HG02884 (cell line): ENCODE measurements at regions not wholly inside any gene's neighbourhood (a gene's known extent, or its start where the extent isn't known, plus 50 kb on each side); places are given as distances from the start of the nearest gene placed in this dataset.

Experiments used
- ATAC-seq: cut with Tn5 transposase; IDR thresholded peaks from one replicate; pipeline ENCODE4 v1.9.1; 2021; ENCODE audit warnings: mild to moderate bottlenecking, moderate library complexity; ENCODE audit not compliant: unreplicated experiment

DNA sequence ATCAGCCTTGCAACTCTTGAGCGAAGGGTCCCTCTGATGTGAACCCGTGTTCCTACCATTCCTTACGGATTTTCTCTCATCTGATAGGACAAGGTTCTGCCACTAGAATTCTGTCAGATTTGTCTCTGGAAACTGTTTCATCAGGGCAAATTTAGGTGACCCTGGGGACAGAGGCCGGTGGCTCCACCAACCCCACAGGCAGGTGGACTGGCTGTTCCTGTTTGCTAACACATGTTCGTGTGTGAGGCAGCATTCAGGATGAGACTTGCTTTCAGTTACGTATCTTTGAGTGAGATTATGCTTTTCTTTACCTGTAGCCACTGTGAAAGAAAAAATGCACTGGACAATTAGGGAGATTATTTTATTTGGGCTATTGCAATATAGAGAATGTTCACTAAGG is 449.9 kb downstream of the INHBA start:
- no peak for ATAC-seq

DNA sequence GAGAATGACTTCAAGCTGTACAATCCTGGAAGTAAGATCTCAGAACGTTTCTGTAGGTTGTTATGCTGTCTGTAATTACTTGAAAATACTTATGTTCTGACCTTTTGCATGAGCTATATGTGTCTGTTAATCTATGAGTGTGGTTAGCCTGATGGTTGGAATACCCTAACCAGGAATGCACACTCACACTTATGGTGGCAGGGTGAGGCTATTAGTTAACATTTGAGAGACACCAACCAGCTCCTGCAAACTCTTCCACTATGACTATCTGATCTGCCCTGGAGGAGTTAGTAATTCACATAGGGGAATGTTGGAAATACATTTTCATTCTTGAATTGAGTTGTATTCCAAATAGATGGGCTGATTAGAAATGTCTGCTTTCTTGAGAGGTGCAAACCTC is 450.3 kb downstream of the INHBA start:
- no peak for ATAC-seq

DNA sequence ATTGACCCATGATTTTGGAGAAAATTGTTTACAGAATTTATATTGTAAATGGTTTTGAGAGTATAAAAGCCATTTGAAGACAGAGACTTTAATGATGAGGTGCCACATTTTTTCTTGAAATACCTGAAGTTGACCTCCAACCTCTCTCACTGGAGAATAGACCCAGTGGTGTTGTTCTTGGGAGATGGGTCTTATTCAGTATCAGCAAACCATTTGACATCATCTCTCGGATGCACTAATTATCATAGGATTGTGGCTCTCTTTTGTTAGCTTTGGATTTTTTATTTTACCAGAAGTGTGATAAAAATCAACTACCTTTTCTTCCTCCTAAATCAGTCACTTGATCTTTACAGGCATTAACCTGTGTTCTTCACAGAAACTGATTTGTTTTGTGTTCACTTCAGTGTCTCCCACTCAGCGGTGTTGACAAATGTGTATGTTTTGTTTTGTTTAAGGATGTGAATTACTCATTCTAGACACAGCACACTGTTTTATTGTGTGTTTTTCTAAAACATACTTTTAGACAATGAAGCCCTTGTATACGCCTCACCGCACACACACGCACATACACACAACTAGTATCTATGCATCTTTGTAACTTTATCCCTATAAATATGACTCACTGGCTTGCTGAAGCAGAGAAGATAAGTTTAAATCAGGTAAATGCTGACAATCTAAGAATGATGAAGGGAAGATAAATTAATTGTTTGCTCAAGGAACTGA is 455.6 kb downstream of the INHBA start:
- no peak for ATAC-seq

GRCh38 chr7:41245916-41246315 is 457.0 kb downstream of the INHBA start:
- ATAC-seq: no peak

DNA sequence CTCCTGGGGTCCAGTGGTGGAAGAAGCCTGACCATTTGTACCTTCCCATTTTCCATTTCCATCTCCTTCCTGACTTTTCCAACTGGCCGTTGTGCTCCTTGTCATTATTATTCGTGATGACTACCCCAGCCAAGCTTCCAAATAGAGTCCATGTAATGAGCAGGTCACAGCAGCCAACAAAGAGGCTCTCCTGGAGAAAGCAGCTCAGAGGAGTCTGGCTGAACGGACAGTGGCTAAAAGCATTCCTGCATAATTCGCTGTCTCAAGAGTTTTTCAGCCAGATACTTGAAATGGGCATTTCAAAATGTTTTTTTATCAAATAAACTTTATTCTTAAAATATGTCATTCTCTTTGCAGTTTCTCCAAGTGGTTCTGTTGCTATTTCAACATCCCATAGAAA is 458.6 kb downstream of the INHBA start:
- ATAC-seq: no peak

GRCh38 chr7:41241641-41242040 is 461.2 kb downstream of the INHBA start:
- no peak for ATAC-seq

- ATAC-seq: no peak
These were observed 463.3 kb downstream of the INHBA start for GRCh38 chr7:41239596-41239995.

DNA sequence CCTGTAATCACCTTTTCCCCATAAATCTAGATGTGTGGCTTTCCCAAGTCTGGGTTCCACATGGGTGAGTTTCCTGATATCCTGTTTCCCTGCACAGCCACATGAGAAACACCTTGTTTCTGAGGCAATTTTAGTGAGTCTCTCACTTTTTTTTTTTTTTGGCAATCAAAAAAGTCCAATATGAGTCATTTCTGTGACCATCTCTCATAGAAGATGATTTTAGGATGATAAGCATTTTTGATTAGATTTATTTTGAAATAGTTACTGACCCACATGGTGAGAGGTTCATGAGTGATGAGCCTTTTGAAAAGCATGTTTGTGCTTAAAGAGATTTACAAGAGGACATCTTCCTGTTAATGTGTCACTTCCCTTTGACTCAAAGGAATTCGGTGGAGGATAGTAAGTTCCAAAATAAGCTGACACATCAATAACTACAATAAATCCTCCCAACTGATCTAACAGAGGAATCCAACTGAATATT is 464.0 kb downstream of the INHBA start:
- ATAC-seq: no peak

GRCh38 chr7:41237956-41238355 is 464.9 kb downstream of the INHBA start:
- ATAC-seq: no peak

GRCh38 chr7:41232086-41232485 is 470.8 kb downstream of the INHBA start:
- ATAC-seq: no peak

DNA sequence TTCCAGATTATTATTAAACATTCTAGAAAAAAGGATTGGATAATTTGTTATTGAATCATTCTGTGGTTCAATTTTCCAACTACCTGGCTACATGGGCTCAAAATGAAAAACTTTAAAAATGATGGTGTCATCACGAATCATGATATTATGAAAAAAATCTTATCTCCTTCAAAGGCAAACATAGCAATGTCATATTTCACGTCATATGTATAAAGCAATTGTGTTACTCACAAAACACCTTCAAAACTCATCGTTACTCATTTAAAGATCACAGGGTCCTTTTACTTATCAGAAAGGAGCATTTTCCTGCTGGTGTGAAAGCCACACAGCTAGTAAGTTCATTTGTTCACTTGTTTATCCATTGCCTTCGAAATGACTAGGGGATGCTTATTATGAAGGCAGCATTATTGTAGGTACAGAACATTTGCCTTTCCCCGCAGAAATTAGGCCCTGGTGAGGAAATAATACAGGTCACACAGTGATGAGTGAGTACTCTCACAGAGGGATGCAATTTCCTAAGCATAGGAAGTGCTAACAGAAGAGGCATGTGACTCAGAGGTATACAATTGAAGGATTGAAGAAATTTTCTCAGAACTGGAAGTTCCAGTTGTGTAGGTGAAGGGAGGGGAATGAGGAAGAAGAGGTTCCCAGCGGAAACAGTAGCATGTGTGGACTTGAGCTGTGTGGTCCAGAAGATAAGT is 478.7 kb downstream of the INHBA start:
- no peak for ATAC-seq

DNA sequence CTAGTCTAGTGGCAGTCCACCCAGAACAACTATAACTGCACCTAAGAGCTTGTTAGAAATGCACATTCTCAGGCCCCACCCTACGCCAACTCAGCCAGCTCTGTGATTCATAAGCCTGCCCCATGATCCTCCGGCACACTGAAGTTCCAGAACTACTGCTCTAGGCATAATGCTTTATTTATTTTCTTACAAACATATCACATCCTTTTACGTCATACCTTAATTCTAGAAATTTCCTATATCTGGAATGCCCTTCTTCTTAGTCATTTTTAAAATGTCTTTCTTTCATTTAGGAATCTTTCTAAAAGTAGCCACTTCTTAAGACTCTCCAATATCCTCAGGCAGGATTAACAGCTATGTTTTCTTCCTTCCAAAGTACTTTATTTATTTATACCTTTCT is 480.1 kb downstream of the INHBA start:
- no peak for ATAC-seq

- no peak for ATAC-seq
These were observed 482.6 kb downstream of the INHBA start for GRCh38 chr7:41220266-41220665.

- ATAC-seq: no peak
These were observed 483.6 kb downstream of the INHBA start for GRCh38 chr7:41219276-41219675.

GRCh38 chr7:41217306-41217705 is 485.6 kb downstream of the INHBA start:
- no peak for ATAC-seq

GRCh38 chr7:41207141-41207540 is 495.7 kb downstream of the INHBA start:
- no peak for ATAC-seq

DNA sequence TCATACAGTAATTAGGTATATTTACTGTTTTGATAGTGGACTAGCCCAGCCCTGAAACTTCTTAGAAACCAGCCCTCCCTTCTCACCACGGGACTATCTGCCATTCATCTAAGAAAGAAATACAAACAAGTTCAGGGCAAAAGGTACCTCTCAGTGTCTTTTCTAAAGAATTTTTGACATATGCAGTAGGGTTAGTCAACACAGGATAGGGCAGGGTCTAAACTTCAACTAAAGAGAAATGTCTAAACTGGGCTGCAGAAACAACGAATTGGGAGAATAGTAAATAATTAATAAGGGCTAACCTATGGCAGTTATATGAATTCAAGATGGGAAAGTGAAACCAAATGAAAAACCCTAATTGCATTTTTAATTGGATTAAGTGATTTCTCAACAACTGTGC is 496.6 kb downstream of the INHBA start:
- ATAC-seq: no peak

DNA sequence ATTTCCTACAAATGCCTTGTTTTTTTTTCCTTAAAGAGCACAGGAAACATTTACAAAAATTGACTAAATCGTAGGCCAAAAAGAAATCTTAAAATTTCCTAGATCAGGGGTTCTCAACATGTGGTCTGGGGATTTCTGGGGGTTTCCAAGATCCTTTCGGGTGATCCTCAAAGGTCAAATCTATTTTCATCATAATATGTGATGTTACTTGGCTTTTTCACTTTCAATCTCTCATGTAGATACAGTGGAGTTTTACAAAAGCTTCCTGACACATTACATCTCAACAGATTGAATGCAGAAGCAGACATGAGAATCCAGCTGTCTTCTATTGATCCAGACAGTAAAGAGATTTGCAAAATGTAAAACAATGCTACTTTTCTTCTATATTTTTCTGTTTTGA is 497.3 kb downstream of the INHBA start:
- peak; percentile 82 for ATAC-seq

- no peak for ATAC-seq
These were observed 499.3 kb downstream of the INHBA start for GRCh38 chr7:41203542-41203941.

GRCh38 chr7:41201021-41201420 is 501.9 kb downstream of the INHBA start:
- ATAC-seq: no peak

GRCh38 chr7:41199136-41199535 is 503.8 kb downstream of the INHBA start:
- no peak for ATAC-seq

DNA sequence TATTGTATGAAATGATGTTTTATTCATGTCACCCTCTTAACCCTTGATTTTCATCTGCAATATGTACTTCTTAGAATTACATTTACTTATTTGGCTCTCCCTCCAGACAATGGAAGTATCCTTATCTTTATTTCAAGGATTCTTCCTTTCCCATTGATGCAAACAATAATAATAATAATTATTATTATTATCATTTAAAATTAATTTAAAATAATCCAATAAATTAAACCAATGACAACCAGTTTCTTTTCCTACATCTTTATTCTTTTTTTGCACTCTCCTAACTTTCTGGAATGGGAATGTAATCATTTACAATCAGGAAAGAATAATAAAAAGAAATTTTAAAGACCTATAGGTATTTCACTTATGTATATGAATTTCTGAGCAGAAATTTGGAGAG is 504.4 kb downstream of the INHBA start:
- no peak for ATAC-seq

DNA sequence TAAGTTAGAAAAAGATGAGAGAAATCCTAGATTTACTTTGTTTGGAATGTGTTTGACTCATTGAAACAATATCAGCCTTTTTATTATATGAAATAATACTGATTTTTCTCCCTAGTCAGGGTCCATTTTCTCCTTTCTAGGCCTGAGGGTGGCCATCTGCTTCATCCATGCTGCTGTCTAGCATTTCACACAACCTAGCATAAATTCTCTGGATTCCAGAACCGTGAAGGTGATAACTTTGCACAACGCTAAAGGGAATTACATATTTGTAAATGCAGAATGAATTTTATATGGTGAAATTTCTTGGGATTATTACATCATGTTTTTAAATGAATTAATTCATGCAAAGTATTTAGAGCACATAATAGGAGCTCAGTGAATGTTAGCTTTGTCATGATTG is 505.1 kb downstream of the INHBA start:
- ATAC-seq: no peak
